IMR-90 (cell line): ENCODE measurements at regions not wholly inside any gene's neighbourhood (a gene's known extent, or its start where the extent isn't known, plus 50 kb on each side); places are given as distances from the start of the nearest gene placed in this dataset.

Source experiments
- ATAC-seq: fragments of 200-7000 bp; cut with Tn5 transposase; 2 replicates; pipeline ENCODE4 v1.9.1; 2020; ENCODE audit warnings: low read depth, mild to moderate bottlenecking, moderate library complexity
- BruUV-seq: library from RNA; stranded (reverse); fragments of 400-500 nt; replicated peaks from 2 replicates; lab custom pipeline; 2021; lab: Mats Ljungman, UMichigan
- CTCF ChIA-PET: fragments of 300-600 bp; formaldehyde crosslinking; extraction: SDS; loops from one replicate; lab custom pipeline; 2021; ENCODE audit warnings: antibody characterized with exemption; lab: Yijun Ruan, JAX
- POLR2A ChIA-PET: fragments of 300-600 bp; sonication (Branson Sonifier 250); formaldehyde crosslinking; loops from one replicate; lab custom pipeline; 2022; ENCODE audit warnings: antibody characterized with exemption; ENCODE audit not compliant: unreplicated experiment; lab: Charles Lee
- DNase-seq: peaks from one replicate; pipeline ENCODE4 v3.0.0; 2013
- H2AFZ ChIP-seq: replicated peaks from 2 replicates; pipeline ENCODE3; 2013; ENCODE audit warnings: low read length, mild to moderate bottlenecking; ENCODE audit not compliant: poor library complexity
- H2AK5ac ChIP-seq: 2 replicates; pipeline ENCODE4 v1.6.1; 2013; ENCODE audit warnings: low read depth, low read length, inconsistent platforms
- H2AK9ac ChIP-seq: replicated peaks from 2 replicates; pipeline ENCODE3; 2013; ENCODE audit warnings: mild to moderate bottlenecking, low read depth, low read length, moderate library complexity; ENCODE audit not compliant: poor library complexity
- H2BK120ac ChIP-seq: 2 replicates; pipeline ENCODE4 v1.6.1; 2013; ENCODE audit warnings: low read depth, low read length, inconsistent platforms
- H2BK15ac ChIP-seq: 3 replicates; pipeline ENCODE4 v1.6.1; 2013; ENCODE audit warnings: low read depth, low read length, inconsistent platforms
- H2BK20ac ChIP-seq: 2 replicates; pipeline ENCODE4 v1.6.1; 2013; ENCODE audit warnings: low read depth, mild to moderate bottlenecking, inconsistent platforms, low read length, moderate library complexity
- H2BK5ac ChIP-seq: 2 replicates; pipeline ENCODE4 v1.6.1; 2013; ENCODE audit warnings: mild to moderate bottlenecking, low read depth, low read length, inconsistent platforms; ENCODE audit not compliant: poor library complexity, severe bottlenecking
- H3K14ac ChIP-seq: replicated peaks from 2 replicates; pipeline ENCODE4 v1.6.1; 2013; ENCODE audit warnings: low read depth, low read length, inconsistent platforms
- H3K18ac ChIP-seq: 2 replicates; pipeline ENCODE4 v1.6.1; 2013; ENCODE audit warnings: low read depth, low read length, control low read depth
- H3K23ac ChIP-seq: 2 replicates; pipeline ENCODE4 v1.6.1; 2013; ENCODE audit warnings: low read depth, low read length, inconsistent platforms
- H3K27ac ChIP-seq: 2 replicates; pipeline ENCODE4 v1.5.1; 2013; ENCODE audit warnings: mild to moderate bottlenecking, control low read depth, low read length; ENCODE audit not compliant: insufficient read depth
- H3K27me3 ChIP-seq: 2 replicates; pipeline ENCODE4 v1.6.1; 2013; ENCODE audit warnings: low read length; ENCODE audit not compliant: control insufficient read depth, insufficient read depth
- H3K36me3 ChIP-seq: 2 replicates; pipeline ENCODE4 v1.6.1; 2013; ENCODE audit warnings: low read length, mixed read lengths; ENCODE audit not compliant: control insufficient read depth, insufficient read depth
- H3K4ac ChIP-seq: 2 replicates; pipeline ENCODE4 v1.6.1; 2013; ENCODE audit warnings: low read depth, low read length, inconsistent platforms
- H3K4me1 ChIP-seq: 2 replicates; pipeline ENCODE4 v1.6.1; 2013; ENCODE audit warnings: low read length, mixed read lengths; ENCODE audit not compliant: control insufficient read depth, insufficient read depth
- H3K4me2 ChIP-seq: 2 replicates; pipeline ENCODE4 v1.6.1; 2013; ENCODE audit warnings: low read depth, mild to moderate bottlenecking, control low read depth, low read length, moderate library complexity
- H3K4me3 ChIP-seq: 2 replicates; pipeline ENCODE4 v1.5.1; 2013; ENCODE audit warnings: low read depth, mild to moderate bottlenecking, control low read depth, low read length, moderate library complexity; ENCODE audit not compliant: insufficient read depth
- H3K56ac ChIP-seq: 2 replicates; pipeline ENCODE4 v1.6.1; 2013; ENCODE audit warnings: low read length, inconsistent platforms; ENCODE audit not compliant: insufficient read depth; ENCODE audit errors: extremely low read depth
- H3K79me1 ChIP-seq, 2 experiments: 2 replicates each; pipeline ENCODE4 v1.6.1; 2013; ENCODE audit warnings: low read length in 2 of 2, inconsistent platforms in 1 of 2, low read depth in 1 of 2
- H3K9ac ChIP-seq: 2 replicates; pipeline ENCODE4 v1.6.1; 2013; ENCODE audit warnings: low read depth, low read length, control low read depth
- H3K9me1 ChIP-seq: 2 replicates; pipeline ENCODE4 v1.6.1; 2013; ENCODE audit warnings: low read length, inconsistent platforms; ENCODE audit not compliant: insufficient read depth
- H3K9me3 ChIP-seq: 2 replicates; pipeline ENCODE4 v1.6.1; 2013; ENCODE audit warnings: low read length; ENCODE audit not compliant: control insufficient read depth, insufficient read depth
- H4K20me1 ChIP-seq: 2 replicates; pipeline ENCODE4 v1.6.1; 2013; ENCODE audit warnings: low read length, inconsistent platforms; ENCODE audit not compliant: insufficient read depth
- H4K5ac ChIP-seq: 2 replicates; pipeline ENCODE4 v1.6.1; 2013; ENCODE audit warnings: mild to moderate bottlenecking, low read depth, low read length, control low read depth
- H4K8ac ChIP-seq, 2 experiments: 2 replicates each; pipeline ENCODE4 v1.6.1; 2013; ENCODE audit warnings: low read depth in 2 of 2, low read length in 2 of 2, control low read depth in 1 of 2, inconsistent platforms in 1 of 2
- H4K91ac ChIP-seq: 2 replicates; pipeline ENCODE4 v1.6.1; 2013; ENCODE audit warnings: low read depth, low read length, inconsistent platforms; ENCODE audit not compliant: insufficient read depth
- BHLHE40 ChIP-seq: fragments of 150-350 bp; IDR thresholded peaks from 2 replicates; pipeline ENCODE4 v1.6.1; 2016; ENCODE audit warnings: mild to moderate bottlenecking, low read depth, low read length
- CEBPB ChIP-seq: IDR thresholded peaks from 2 replicates; pipeline ENCODE4 v1.6.1; 2012; ENCODE audit warnings: low read depth, low read length, improper control_type of control experiment
- CHD1 ChIP-seq: IDR thresholded peaks from 2 replicates; pipeline ENCODE4 v1.6.1; 2012; ENCODE audit warnings: low read depth, low read length, improper control_type of control experiment
- CTCF ChIP-seq: conservative IDR thresholded peaks from 2 replicates; pipeline ENCODE4 v1.5.1; 2012; ENCODE audit warnings: mild to moderate bottlenecking, low read depth, low read length, improper control_type of control experiment
- ELK1 ChIP-seq: fragments of 150-350 bp; IDR thresholded peaks from 2 replicates; pipeline ENCODE4 v1.6.1; 2016; ENCODE audit warnings: low read depth, mild to moderate bottlenecking, low read length, moderate library complexity, borderline replicate concordance
- FOS ChIP-seq: fragments of 150-350 bp; IDR thresholded peaks from 2 replicates; pipeline ENCODE4 v1.6.1; 2016; ENCODE audit warnings: low read depth, low read length
- MAFK ChIP-seq: IDR thresholded peaks from 2 replicates; pipeline ENCODE4 v1.6.1; 2012; ENCODE audit warnings: low read depth, low read length, improper control_type of control experiment
- MAZ ChIP-seq: IDR thresholded peaks from 2 replicates; pipeline ENCODE4 v1.6.1; 2012; ENCODE audit warnings: low read depth, mild to moderate bottlenecking, low read length, improper control_type of control experiment, moderate library complexity, borderline replicate concordance
- MXI1 ChIP-seq: IDR thresholded peaks from 2 replicates; pipeline ENCODE4 v1.6.1; 2012; ENCODE audit warnings: low read depth, mild to moderate bottlenecking, low read length, moderate library complexity, borderline replicate concordance
- NFE2L2 ChIP-seq: fragments of 150-350 bp; IDR thresholded peaks from 2 replicates; pipeline ENCODE4 v1.6.1; 2016; ENCODE audit warnings: low read depth, mild to moderate bottlenecking, low read length
- POLR2A ChIP-seq: IDR thresholded peaks from 2 replicates; pipeline ENCODE4 v1.6.1; 2012; ENCODE audit warnings: mild to moderate bottlenecking, low read depth, low read length
- RAD21 ChIP-seq: IDR thresholded peaks from 2 replicates; pipeline ENCODE4 v1.6.1; 2012; ENCODE audit warnings: low read length, improper control_type of control experiment
- RCOR1 ChIP-seq: IDR thresholded peaks from 2 replicates; pipeline ENCODE4 v1.6.1; 2012; ENCODE audit warnings: mild to moderate bottlenecking, low read length, improper control_type of control experiment; ENCODE audit not compliant: insufficient replicate concordance
- RFX5 ChIP-seq: IDR thresholded peaks from 2 replicates; pipeline ENCODE4 v1.8.0; 2012; ENCODE audit warnings: low read depth, mild to moderate bottlenecking, low read length, moderate library complexity
- SMC3 ChIP-seq: fragments of 150-350 bp; IDR thresholded peaks from 2 replicates; pipeline ENCODE4 v1.6.1; 2016; ENCODE audit warnings: low read depth, mild to moderate bottlenecking, antibody characterized with exemption, low read length, moderate library complexity
- USF2 ChIP-seq: fragments of 150-350 bp; IDR thresholded peaks from 2 replicates; pipeline ENCODE4 v1.6.1; 2017; ENCODE audit warnings: mild to moderate bottlenecking, antibody characterized with exemption, low read length, low read depth
- WGBS, 2 experiments: methylation state at CpG; one replicate each; pipeline versions ENCODE4 v1.1.5 to v1.1.7; 2013; ENCODE audit warnings: missing lambda C conversion rate in 2 of 2; ENCODE audit not compliant: insufficient read length in 1 of 2; ENCODE audit errors: extremely low coverage in 2 of 2; 5-methylcytosine and 5-hydroxymethylcytosine counted together
- dilution Hi-C: fragments of 300-500 bp; cut with HindIII; formaldehyde crosslinking; loops from one replicate; pipeline ENCODE4 v1.14.3; 2018; ENCODE audit warnings: low sequenced_read_pairs; ENCODE audit not compliant: unreplicated experiment
- in situ Hi-C: fragments of 300-500 bp; cut with MboI; formaldehyde crosslinking; loops from 3 replicates; pipeline ENCODE4 v1.14.3; 2019; ENCODE audit warnings: low sequenced_read_pairs, inconsistent platforms, mixed read lengths
- intact Hi-C: fragments of 100-400 bp; cut with micrococcal nuclease; formaldehyde crosslinking; loops from 2 replicates; pipeline ENCODE4 v1.10.0; 2022

- Histone ChIP-seq H3K18ac (no peak overlapping the region), H2AFZ (no peak overlapping the region), H4K91ac (no peak overlapping the region), H3K27ac (no peak overlapping the region), H3K36me3 (no peaks in the 10 kb centered on the region), H3K4me3 (no peak overlapping the region), H3K79me1 (no peaks in the 10 kb centered on the region), H3K4me1 (no peaks in the 10 kb centered on the region), H3K4ac (no peak overlapping the region), H2BK20ac (no peak overlapping the region), H3K9me1 (no peaks in the 10 kb centered on the region), H3K56ac (no peak overlapping the region), H4K8ac (no peak overlapping the region), H3K9me3 (peaks cover 4% of the 10 kb centered on the region; the same call in 1 of the 2 replicates), H3K4me2 (no peak overlapping the region), H2BK120ac (no peak overlapping the region), H2BK5ac (no peak overlapping the region), H2BK15ac (no peak overlapping the region), H3K14ac (no peak overlapping the region), H2AK9ac (no peak overlapping the region), H3K27me3 (no peaks in the 10 kb centered on the region), H3K9ac (no peak overlapping the region), H3K23ac (no peak overlapping the region), H4K5ac (no peak overlapping the region), H4K20me1 (no peaks in the 10 kb centered on the region), H2AK5ac (no peak overlapping the region)
- ChIA-PET POLR2A (no interaction called here), CTCF (no interaction called here)
- DNase-seq (no peak), ATAC-seq (no peak)
- dilution Hi-C loops (no loop called here), intact Hi-C loops (no loop called here), in situ Hi-C loops (no loop called here)
- no peak for TF ChIP-seq CTCF
- no peak for TF ChIP-seq CHD1
- TF ChIP-seq RAD21 = no peak
- TF ChIP-seq USF2 = no peak
- no peak for TF ChIP-seq MXI1
- no peak for TF ChIP-seq RCOR1
- TF ChIP-seq FOS = no peak
- TF ChIP-seq CEBPB = no peak
- no peak for TF ChIP-seq SMC3
- TF ChIP-seq NFE2L2 = no peak
- TF ChIP-seq POLR2A = no peak
- TF ChIP-seq MAFK = no peak
- no peak for TF ChIP-seq ELK1
- TF ChIP-seq RFX5 = no peak
- TF ChIP-seq MAZ = no peak
- TF ChIP-seq BHLHE40 = no peak
- no TSS peak for BruUV-seq
- no CpG with 5 or more reads among the region's 1 CpG for WGBS, 2 experiments
Observed at GRCh38 chr5:75891736-75892135, 174.5 kb upstream of the POC5 start.
